Activated CD4-positive, alpha-beta T cell treated with anti-CD3 and anti-CD28 coated beads for 4 hours (primary cell): ENCODE measurements at regions not wholly inside any gene's neighbourhood (a gene's known extent, or its start where the extent isn't known, plus 50 kb on each side); places are given as distances from the start of the nearest gene placed in this dataset.
A peak's percentile ranks its signal among the peaks of the same experiment; 100 is the strongest.

Experiments
- DNase-seq, 2 donors: peaks; one replicate each; pipeline ENCODE4 v3.0.0-alpha.2; 2020

- no peak for DNase-seq
Observed at GRCh38 chr6:46072866-46073265, 56.9 kb upstream of the ENPP4 start.

GRCh38 chr6:46078294-46078693 is 51.5 kb upstream of the ENPP4 start:
- DNase-seq = peak; percentile 56 to 59

- DNase-seq = no peak
Observed at GRCh38 chr6:46079061-46079460, 50.7 kb upstream of the ENPP4 start.
